Keratinocyte (primary cell): ENCODE measurements at regions not wholly inside any gene's neighbourhood (a gene's known extent, or its start where the extent isn't known, plus 50 kb on each side); places are given as distances from the start of the nearest gene placed in this dataset.

Experiments
- EZH2 ChIP-seq: IDR thresholded peaks from one replicate; pipeline ENCODE4 v1.6.1; 2012; ENCODE audit warnings: inconsistent platforms, mild to moderate bottlenecking, low read length, moderate library complexity
- TF ChIP-seq, protein P1 (sequence below), 3 experiments: IDR thresholded peaks in 1 of 3; conservative IDR thresholded peaks in 1 of 3; optimal IDR thresholded peaks in 1 of 3; 2 replicates in 2 of 3; 3 replicates in 1 of 3; pipeline versions ENCODE3 to v1.5.1; 2011; ENCODE audit warnings: low read length in 3 of 3, mild to moderate bottlenecking in 3 of 3, moderate library complexity in 2 of 3, control low read depth in 1 of 3, inconsistent platforms in 1 of 3; ENCODE audit not compliant: insufficient read depth in 2 of 3; ENCODE audit errors: extremely low read depth in 1 of 3

DNA sequence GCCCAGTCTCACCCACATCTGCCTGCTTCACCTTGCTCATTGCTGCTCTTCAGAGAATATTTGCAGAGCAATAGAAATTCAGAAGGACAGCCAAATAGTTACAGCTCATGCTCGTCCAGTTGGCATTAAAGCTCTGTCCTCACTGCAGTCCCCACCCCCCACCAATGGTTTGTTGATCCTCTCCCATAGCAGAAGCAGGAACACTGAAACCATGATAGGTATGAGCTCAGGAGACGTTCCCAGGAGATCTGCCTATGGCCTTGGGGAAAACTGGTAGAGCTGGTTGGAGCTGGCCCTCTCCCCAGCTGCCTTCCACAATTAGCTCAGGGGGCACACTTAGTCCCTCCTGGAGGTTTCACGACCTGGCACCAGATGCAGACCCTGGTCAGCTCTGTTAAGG is 68.6 kb upstream of the KMT2C start:
- TF ChIP-seq, protein P1, sequence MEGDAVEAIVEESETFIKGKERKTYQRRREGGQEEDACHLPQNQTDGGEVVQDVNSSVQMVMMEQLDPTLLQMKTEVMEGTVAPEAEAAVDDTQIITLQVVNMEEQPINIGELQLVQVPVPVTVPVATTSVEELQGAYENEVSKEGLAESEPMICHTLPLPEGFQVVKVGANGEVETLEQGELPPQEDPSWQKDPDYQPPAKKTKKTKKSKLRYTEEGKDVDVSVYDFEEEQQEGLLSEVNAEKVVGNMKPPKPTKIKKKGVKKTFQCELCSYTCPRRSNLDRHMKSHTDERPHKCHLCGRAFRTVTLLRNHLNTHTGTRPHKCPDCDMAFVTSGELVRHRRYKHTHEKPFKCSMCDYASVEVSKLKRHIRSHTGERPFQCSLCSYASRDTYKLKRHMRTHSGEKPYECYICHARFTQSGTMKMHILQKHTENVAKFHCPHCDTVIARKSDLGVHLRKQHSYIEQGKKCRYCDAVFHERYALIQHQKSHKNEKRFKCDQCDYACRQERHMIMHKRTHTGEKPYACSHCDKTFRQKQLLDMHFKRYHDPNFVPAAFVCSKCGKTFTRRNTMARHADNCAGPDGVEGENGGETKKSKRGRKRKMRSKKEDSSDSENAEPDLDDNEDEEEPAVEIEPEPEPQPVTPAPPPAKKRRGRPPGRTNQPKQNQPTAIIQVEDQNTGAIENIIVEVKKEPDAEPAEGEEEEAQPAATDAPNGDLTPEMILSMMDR (optimal IDR thresholded peaks at IDR 0.05 in 1 of 3, IDR thresholded peaks at IDR 0.05 in 1 of 3, conservative IDR thresholded peaks at IDR 0.05 in 1 of 3; ENCODE audit: extremely low read depth in 1 of 3, insufficient read depth in 2 of 3, low read length in 3 of 3), result no peak
- TF ChIP-seq EZH2, result no peak
